H1 (cell line): ENCODE measurements at regions not wholly inside any gene's neighbourhood (a gene's known extent, or its start where the extent isn't known, plus 50 kb on each side); places are given as distances from the start of the nearest gene placed in this dataset.

Experiments
- CTCF ChIA-PET: fragments of 300-600 bp; sonication (Branson Sonifier 250); formaldehyde crosslinking; loops from one replicate; lab custom pipeline; 2021; ENCODE audit not compliant: partially characterized antibody; lab: Charles Lee
- POLR2A ChIA-PET: fragments of 300-600 bp; sonication (Branson Sonifier 250); formaldehyde crosslinking; loops from one replicate; lab custom pipeline; 2021; ENCODE audit warnings: inconsistent platforms; ENCODE audit not compliant: partially characterized antibody; lab: Charles Lee
- DNase-seq, 2 experiments: peaks; one replicate each; pipeline versions ENCODE4 v3.0.0 to v3.0.0-alpha.2; 2010 to 2022; ENCODE audit warnings: low spot score in 2 of 2, low read depth in 1 of 2, mixed read lengths in 1 of 2
- FAIRE-seq: peaks from 2 replicates; lab custom pipeline; 2011; peaks lifted over from hg19 to GRCh38; lab: Jason Lieb, UNC
- H2AFZ ChIP-seq: 2 replicates; pipeline ENCODE4 v1.8.1; 2012; ENCODE audit warnings: low read length, inconsistent platforms
- H2AK5ac ChIP-seq: 2 replicates; pipeline ENCODE4 v1.6.1; 2013; ENCODE audit warnings: low read depth, low read length
- H2BK120ac ChIP-seq: replicated peaks from 2 replicates; pipeline ENCODE3; 2013; ENCODE audit warnings: low read depth, low read length, inconsistent platforms
- H2BK12ac ChIP-seq: 2 replicates; pipeline ENCODE4 v1.6.1; 2013; ENCODE audit warnings: low read depth, low read length
- H2BK15ac ChIP-seq: 2 replicates; pipeline ENCODE4 v1.6.1; 2013; ENCODE audit warnings: low read length
- H2BK20ac ChIP-seq: 2 replicates; pipeline ENCODE4 v1.6.1; 2013; ENCODE audit warnings: low read length
- H2BK5ac ChIP-seq: 2 replicates; pipeline ENCODE4 v1.6.1; 2013; ENCODE audit warnings: low read depth, low read length
- H3K14ac ChIP-seq: 2 replicates; pipeline ENCODE4 v1.6.1; 2013; ENCODE audit warnings: inconsistent platforms; ENCODE audit not compliant: insufficient read length
- H3K18ac ChIP-seq: 2 replicates; pipeline ENCODE4 v1.6.1; 2013; ENCODE audit warnings: low read length; ENCODE audit errors: extremely low read depth
- H3K23ac ChIP-seq: 2 replicates; pipeline ENCODE4 v1.6.1; 2013; ENCODE audit warnings: inconsistent platforms; ENCODE audit not compliant: insufficient read length
- H3K23me2 ChIP-seq: 2 replicates; pipeline ENCODE4 v1.6.1; 2013; ENCODE audit warnings: low read depth, low read length
- H3K27ac ChIP-seq: 2 replicates; pipeline ENCODE4 v1.6.1; 2011; ENCODE audit warnings: low read depth, low read length, inconsistent platforms
- H3K27me3 ChIP-seq, 4 experiments: replicated peaks in 1 of 4; 1 replicate in 1 of 4; 2 replicates in 3 of 4; pipeline versions ENCODE4 v1.6.1 to v1.8.1; 2011 to 2013; ENCODE audit warnings: low read length in 3 of 4, mild to moderate bottlenecking in 3 of 4, inconsistent platforms in 2 of 4, mixed read lengths in 2 of 4, moderate library complexity in 1 of 4; ENCODE audit not compliant: control insufficient read depth in 3 of 4, insufficient read depth in 3 of 4; ENCODE audit errors: extremely low read depth in 1 of 4
- H3K36me3 ChIP-seq, 4 experiments: 2 replicates each; pipeline versions ENCODE4 v1.6.1 to v1.8.1; 2011 to 2013; ENCODE audit warnings: mild to moderate bottlenecking in 4 of 4, low read length in 3 of 4, moderate library complexity in 2 of 4, control low read depth in 1 of 4, inconsistent platforms in 1 of 4; ENCODE audit not compliant: insufficient read depth in 4 of 4, control insufficient read depth in 2 of 4
- H3K4ac ChIP-seq: replicated peaks from 2 replicates; pipeline ENCODE3; 2013; ENCODE audit warnings: low read length, low read depth, mixed read lengths, inconsistent platforms; ENCODE audit not compliant: insufficient read length
- H3K4me1 ChIP-seq, 4 experiments: replicated peaks in 1 of 4; 1 replicate in 1 of 4; 2 replicates in 3 of 4; pipeline versions ENCODE4 v1.6.1 to v1.8.1; 2011 to 2013; ENCODE audit warnings: low read length in 3 of 4, inconsistent platforms in 2 of 4, mixed read lengths in 1 of 4; ENCODE audit not compliant: insufficient read depth in 4 of 4, control insufficient read depth in 3 of 4
- H3K4me2 ChIP-seq, 2 experiments: 2 replicates each; pipeline versions ENCODE4 v1.6.1 to v1.8.1; 2011 to 2013; ENCODE audit warnings: low read depth in 2 of 2, low read length in 2 of 2, control low read depth in 1 of 2, inconsistent platforms in 1 of 2, mild to moderate bottlenecking in 1 of 2; ENCODE audit not compliant: insufficient read depth in 1 of 2
- H3K4me3 ChIP-seq, 4 experiments: fragments of 200-600, 300-600 bp in 1 of 4; sonication (generic), shearing (Covaris generic), sonication (Bioruptor Twin) in 1 of 4; 2 replicates each; pipeline versions ENCODE4 v1.5.1 to v1.8.1; 2011 to 2016; ENCODE audit warnings: low read length in 4 of 4, low read depth in 3 of 4, control low read depth in 2 of 4, inconsistent platforms in 2 of 4, mild to moderate bottlenecking in 2 of 4, mixed read lengths in 1 of 4, moderate library complexity in 1 of 4; ENCODE audit not compliant: insufficient read depth in 2 of 4; ENCODE audit errors: extremely low read depth in 1 of 4
- H3K56ac ChIP-seq: replicated peaks from 2 replicates; pipeline ENCODE3; 2013; ENCODE audit warnings: low read depth, mild to moderate bottlenecking, mixed read lengths, low read length, inconsistent platforms; ENCODE audit not compliant: insufficient read length
- H3K79me1 ChIP-seq: 2 replicates; pipeline ENCODE4 v1.6.1; 2013; ENCODE audit warnings: low read depth, low read length, control low read depth
- H3K79me2 ChIP-seq, 2 experiments: 2 replicates each; pipeline versions ENCODE4 v1.6.1 to v1.8.1; 2012 to 2013; ENCODE audit warnings: low read length in 2 of 2, mild to moderate bottlenecking in 2 of 2, inconsistent platforms in 1 of 2; ENCODE audit not compliant: insufficient read depth in 2 of 2, control insufficient read depth in 1 of 2
- H3K9ac ChIP-seq, 4 experiments: replicated peaks in 1 of 4; 1 replicate in 1 of 4; 2 replicates in 3 of 4; pipeline versions ENCODE4 v1.6.1 to v1.8.1; 2011 to 2013; ENCODE audit warnings: low read depth in 3 of 4, low read length in 3 of 4, control low read depth in 2 of 4, mild to moderate bottlenecking in 2 of 4, moderate library complexity in 2 of 4, inconsistent platforms in 1 of 4; ENCODE audit errors: extremely low read depth in 1 of 4
- H3K9me3 ChIP-seq, 2 experiments: 2 replicates each; pipeline versions ENCODE4 v1.6.1 to v1.8.1; 2012 to 2013; ENCODE audit warnings: mild to moderate bottlenecking in 2 of 2, moderate library complexity in 2 of 2, control low read depth in 1 of 2, inconsistent platforms in 1 of 2, low read depth in 1 of 2, low read length in 1 of 2, mixed read lengths in 1 of 2; ENCODE audit not compliant: insufficient read depth in 2 of 2
- H4K20me1 ChIP-seq, 2 experiments: replicated peaks in 1 of 2; 2 replicates each; pipeline versions ENCODE3 to v1.8.1; 2011 to 2013; ENCODE audit warnings: inconsistent platforms in 2 of 2, low read length in 2 of 2, mild to moderate bottlenecking in 1 of 2; ENCODE audit not compliant: insufficient read depth in 2 of 2, control insufficient read depth in 1 of 2
- H4K5ac ChIP-seq: 2 replicates; pipeline ENCODE4 v1.6.1; 2013; ENCODE audit warnings: low read length, low read depth, mixed read lengths, inconsistent platforms; ENCODE audit not compliant: insufficient read length
- H4K8ac ChIP-seq: 2 replicates; pipeline ENCODE4 v1.8.0; 2013; ENCODE audit warnings: mild to moderate bottlenecking, moderate library complexity, low read length, inconsistent platforms; ENCODE audit not compliant: insufficient read depth; ENCODE audit errors: extremely low read depth
- H4K91ac ChIP-seq: replicated peaks from 2 replicates; pipeline ENCODE3; 2013; ENCODE audit warnings: low read length, mixed read lengths, inconsistent platforms; ENCODE audit not compliant: insufficient read length
- BACH1 ChIP-seq: IDR thresholded peaks from 2 replicates; pipeline ENCODE4 v1.6.1; 2012; ENCODE audit warnings: low read length, improper control_type of control experiment
- CBX8 ChIP-seq: fragments of 300-800, 300-1000 bp; sonication (generic); IDR thresholded peaks from 2 replicates; pipeline ENCODE4 v1.7.1; 2016; ENCODE audit warnings: low read depth, low read length, borderline replicate concordance
- CTBP2 ChIP-seq: IDR thresholded peaks from 2 replicates; pipeline ENCODE4 v1.7.0; 2011; ENCODE audit warnings: borderline replicate concordance, mild to moderate bottlenecking, moderate library complexity, mixed read lengths, low read length; ENCODE audit not compliant: insufficient read depth, insufficient read length
- EGR1 ChIP-seq: IDR thresholded peaks from 2 replicates; pipeline ENCODE4 v1.6.1; 2011; ENCODE audit warnings: low read depth, low read length, borderline replicate concordance
- EP300 ChIP-seq, 2 experiments: IDR thresholded peaks; 1 replicate in 1 of 2; 2 replicates in 1 of 2; pipeline ENCODE4 v1.6.1; 2011 to 2012; ENCODE audit warnings: low read depth in 2 of 2, low read length in 2 of 2, mild to moderate bottlenecking in 2 of 2, borderline replicate concordance in 1 of 2, inconsistent platforms in 1 of 2, moderate library complexity in 1 of 2
- SIRT6 ChIP-seq: IDR thresholded peaks from one replicate; pipeline ENCODE4 v1.7.1; 2012; ENCODE audit warnings: low read length, inconsistent platforms
- SP2 ChIP-seq: IDR thresholded peaks from 2 replicates; pipeline ENCODE4 v1.6.1; 2012; ENCODE audit warnings: mild to moderate bottlenecking, low read length, inconsistent platforms
- TCF12 ChIP-seq: IDR thresholded peaks from 2 replicates; pipeline ENCODE4 v1.6.1; 2011; ENCODE audit warnings: low read depth, mild to moderate bottlenecking, low read length

- no peak overlapping the region for H3K23ac ChIP-seq
- no peak overlapping the region for H2BK5ac ChIP-seq
- H4K91ac ChIP-seq, result no peak overlapping the region
- no peak overlapping the region for H3K4ac ChIP-seq
- TF ChIP-seq TCF12 (no peak), CBX8 (no peak), EGR1 (no peak), SP2 (no peak), CTBP2 (no peak), SIRT6 (no peak), EP300 (IDR thresholded peaks at IDR 0.05; ENCODE audit: borderline replicate concordance in 1 of 2, low read depth in 2 of 2, low read length in 2 of 2) (no peak), BACH1 (no peak)
- H4K8ac ChIP-seq, result no peak overlapping the region
- no peak overlapping the region for H2AFZ ChIP-seq
- H3K18ac ChIP-seq, result no peak overlapping the region
- no peak overlapping the region for H2AK5ac ChIP-seq
- H2BK20ac ChIP-seq, result no peak overlapping the region
- no peak overlapping the region for H4K5ac ChIP-seq
- POLR2A ChIA-PET, result no interaction called here
- no peaks in the 10 kb centered on the region for H3K4me1 ChIP-seq
- 0 out of 4 replicates have a peak, but pooled peaks cover 0 to 5% of the 10 kb centered on the region in 2 experiments for H3K9me3 ChIP-seq
- CTCF ChIA-PET, result interaction anchor here (0.9 to 1.3 kb wide), 2 partner anchors 12 to 209 kb away, joined by 3 read pairs; no protein-coding TSS in a partner anchor
- no peak overlapping the region for H3K4me2 ChIP-seq
- no peak for DNase-seq
- H3K4me3 ChIP-seq, result no peak overlapping the region
- no peaks in the 10 kb centered on the region for H3K27me3 ChIP-seq
- no peaks in the 10 kb centered on the region for H4K20me1 ChIP-seq
- H3K9ac ChIP-seq, result no peak overlapping the region
- H2BK120ac ChIP-seq, result no peak overlapping the region
- H3K79me1 ChIP-seq, result no peaks in the 10 kb centered on the region
- H3K36me3 ChIP-seq, result no peaks in the 10 kb centered on the region
- H3K14ac ChIP-seq, result no peak overlapping the region
- no peak for FAIRE-seq
- no peak overlapping the region for H2BK15ac ChIP-seq
- H3K56ac ChIP-seq, result no peak overlapping the region
- H2BK12ac ChIP-seq, result no peak overlapping the region
- H3K27ac ChIP-seq, result no peak overlapping the region
- no peaks in the 10 kb centered on the region for H3K79me2 ChIP-seq
- 0 out of 2 replicates have a peak, but pooled peaks cover 1% of the 10 kb centered on the region for H3K23me2 ChIP-seq
These were observed 215.5 kb upstream of the CHRM3 start for GRCh38 chr1:239170828-239171227.
